Fibroblast of lung (primary cell): ENCODE measurements at regions not wholly inside any gene's neighbourhood (a gene's known extent, or its start where the extent isn't known, plus 50 kb on each side); places are given as distances from the start of the nearest gene placed in this dataset.

Source experiments
- DNase-seq, 2 donors: peaks; one replicate each; pipeline versions ENCODE4 v3.0.0 to v3.0.0-alpha.2; 2010; ENCODE audit warnings: low read depth in 2 of 2
- H2AFZ ChIP-seq: 2 replicates; pipeline ENCODE4 v1.5.1; 2012; ENCODE audit warnings: low read length, control low read depth, inconsistent platforms
- H3K27ac ChIP-seq: 2 replicates; pipeline ENCODE4 v1.5.1; 2011; ENCODE audit warnings: low read length, control low read depth; ENCODE audit not compliant: insufficient read depth
- H3K27me3 ChIP-seq: 2 replicates; pipeline ENCODE4 v1.5.1; 2011; ENCODE audit warnings: mild to moderate bottlenecking, low read length; ENCODE audit not compliant: control insufficient read depth, insufficient read depth
- H3K36me3 ChIP-seq: 2 replicates; pipeline ENCODE4 v1.5.1; 2011; ENCODE audit warnings: low read length; ENCODE audit not compliant: control insufficient read depth, insufficient read depth
- H3K4me1 ChIP-seq: 2 replicates; pipeline ENCODE4 v1.5.1; 2011; ENCODE audit warnings: low read length; ENCODE audit not compliant: control insufficient read depth, insufficient read depth; ENCODE audit errors: extremely low read depth
- H3K4me2 ChIP-seq: 2 replicates; pipeline ENCODE4 v1.5.1; 2011; ENCODE audit warnings: low read length, control low read depth; ENCODE audit not compliant: insufficient read depth; ENCODE audit errors: extremely low read depth
- H3K4me3 ChIP-seq, 4 experiments: fragments of 200-600 bp in 1 of 4; sonication (generic) in 1 of 4; replicated peaks in 1 of 4; 2 replicates each; pipeline ENCODE4 v1.5.1; 2011 to 2016; ENCODE audit warnings: low read length in 4 of 4, low read depth in 3 of 4, mild to moderate bottlenecking in 3 of 4, control low read depth in 2 of 4, inconsistent platforms in 1 of 4, mixed read lengths in 1 of 4; ENCODE audit not compliant: insufficient read depth in 1 of 4; ENCODE audit errors: control extremely low read depth in 1 of 4
- H3K79me2 ChIP-seq: 2 replicates; pipeline ENCODE4 v1.5.1; 2012; ENCODE audit warnings: mild to moderate bottlenecking, low read length, inconsistent platforms; ENCODE audit not compliant: control insufficient read depth, insufficient read depth
- H3K9ac ChIP-seq: 2 replicates; pipeline ENCODE4 v1.5.1; 2011; ENCODE audit warnings: mild to moderate bottlenecking, low read length, control low read depth; ENCODE audit not compliant: insufficient read depth
- H3K9me3 ChIP-seq: 2 replicates; pipeline ENCODE4 v1.5.1; 2012; ENCODE audit warnings: low read depth, low read length; ENCODE audit not compliant: control insufficient read depth, insufficient read depth
- H4K20me1 ChIP-seq: 2 replicates; pipeline ENCODE4 v1.5.1; 2011; ENCODE audit warnings: low read length; ENCODE audit not compliant: control insufficient read depth, insufficient read depth; ENCODE audit errors: extremely low read depth
- CTCF ChIP-seq, 2 donors: IDR thresholded peaks in 1 of 2; conservative IDR thresholded peaks in 1 of 2; 1 replicate in 1 of 2; 2 replicates in 1 of 2; pipeline ENCODE4 v1.5.1; 2011 to 2012; ENCODE audit warnings: low read length in 2 of 2, control low read depth in 1 of 2, inconsistent platforms in 1 of 2, low read depth in 1 of 2, mild to moderate bottlenecking in 1 of 2
- EZH2 ChIP-seq: IDR thresholded peaks from 2 replicates; pipeline ENCODE4 v1.5.1; 2012; ENCODE audit warnings: low read length, control low read depth, mild to moderate bottlenecking; ENCODE audit errors: missing control alignments

- H3K27ac ChIP-seq, result no peak overlapping the region
- DNase-seq, result no peak
- no peak overlapping the region for H2AFZ ChIP-seq
- H4K20me1 ChIP-seq, result no peaks in the 10 kb centered on the region
- no peaks in the 10 kb centered on the region for H3K36me3 ChIP-seq
- no peak overlapping the region for H3K9ac ChIP-seq
- H3K9me3 ChIP-seq, result no peaks in the 10 kb centered on the region
- TF ChIP-seq EZH2 (no peak), CTCF (conservative IDR thresholded peaks at IDR 0.05 in 1 of 2, IDR thresholded peaks at IDR 0.05 in 1 of 2; ENCODE audit: low read depth in 1 of 2, low read length in 2 of 2) (no peak)
- H3K79me2 ChIP-seq, result no peaks in the 10 kb centered on the region
- no peak overlapping the region for H3K4me2 ChIP-seq
- no peak overlapping the region for H3K4me3 ChIP-seq
- no peaks in the 10 kb centered on the region for H3K4me1 ChIP-seq
- no peaks in the 10 kb centered on the region for H3K27me3 ChIP-seq
These were observed 734.7 kb downstream of the IRX1 start for GRCh38 chr5:4330327-4330726.

- Histone ChIP-seq H4K20me1 (no peaks in the 10 kb centered on the region), H3K9me3 (no peaks in the 10 kb centered on the region), H3K4me2 (no peak overlapping the region), H3K79me2 (no peaks in the 10 kb centered on the region), H2AFZ (no peak overlapping the region), H3K27me3 (no peaks in the 10 kb centered on the region), H3K9ac (no peak overlapping the region), H3K4me3 (no peak overlapping the region), H3K4me1 (no peaks in the 10 kb centered on the region), H3K36me3 (no peaks in the 10 kb centered on the region), H3K27ac (no peak overlapping the region)
- no peak for DNase-seq
- TF ChIP-seq EZH2 (no peak), CTCF (conservative IDR thresholded peaks at IDR 0.05 in 1 of 2, IDR thresholded peaks at IDR 0.05 in 1 of 2; ENCODE audit: low read depth in 1 of 2, low read length in 2 of 2) (no peak)
These were observed 739.4 kb downstream of the IRX1 start for GRCh38 chr5:4335078-4335477.

- no peaks in the 10 kb centered on the region for H3K27me3 ChIP-seq
- no peaks in the 10 kb centered on the region for H3K79me2 ChIP-seq
- no peak overlapping the region for H3K27ac ChIP-seq
- H3K36me3 ChIP-seq, result no peaks in the 10 kb centered on the region
- H3K4me2 ChIP-seq, result no peak overlapping the region
- DNase-seq, result no peak
- H3K4me1 ChIP-seq, result no peaks in the 10 kb centered on the region
- TF ChIP-seq EZH2, result no peak
- TF ChIP-seq CTCF (conservative IDR thresholded peaks at IDR 0.05 in 1 of 2, IDR thresholded peaks at IDR 0.05 in 1 of 2; ENCODE audit: low read depth in 1 of 2, low read length in 2 of 2), result no peak
- no peaks in the 10 kb centered on the region for H3K9me3 ChIP-seq
- no peak overlapping the region for H3K4me3 ChIP-seq
- no peak overlapping the region for H2AFZ ChIP-seq
- no peak overlapping the region for H3K9ac ChIP-seq
- no peaks in the 10 kb centered on the region for H4K20me1 ChIP-seq
These were observed 741.9 kb downstream of the IRX1 start for GRCh38 chr5:4337519-4337918.
